Stimulated activated CD4-positive, alpha-beta T cell treated with anti-CD3 and anti-CD28 coated beads, Interleukin-2, amount 100 ng/mL, for 48 hours (primary cell): ENCODE measurements at regions not wholly inside any gene's neighbourhood (a gene's known extent, or its start where the extent isn't known, plus 50 kb on each side); places are given as distances from the start of the nearest gene placed in this dataset.
"Not testable (repeated sequence)": the region's sequence is repeated elsewhere in the genome, so short reads cannot be mapped to it uniquely, and the experiment has no call there.

Experiments used
- DNase-seq, 2 donors: peaks; one replicate each; pipeline ENCODE4 v3.0.0-alpha.2; 2020

- no peak for DNase-seq
These were observed 153.6 kb downstream of the MAGEB17 start for GRCh38 chrX:16320765-16321355.

- DNase-seq: no peak
These were observed 166.2 kb downstream of the MAGEB17 start for GRCh38 chrX:16333453-16333852.

DNA sequence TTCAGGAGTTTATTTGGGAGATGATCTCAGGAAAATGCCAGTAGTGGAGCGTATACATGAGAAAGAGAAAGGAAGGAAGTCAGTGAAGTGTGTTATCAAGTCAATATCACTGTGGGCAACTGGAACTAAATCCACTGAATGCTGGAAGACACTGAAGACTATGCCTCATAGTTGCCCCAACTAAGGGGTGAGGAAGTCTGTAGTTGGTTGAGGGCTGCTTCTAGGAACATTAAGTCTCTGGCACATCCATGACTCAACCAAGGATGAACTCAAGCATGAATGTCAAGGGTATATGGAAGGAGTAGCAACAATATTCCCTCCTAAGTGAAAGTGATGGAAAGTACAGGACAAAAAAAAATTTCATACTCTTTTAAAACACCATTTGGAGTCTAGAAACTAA lies 167.9 kb downstream of the MAGEB17 start:
- no peak for DNase-seq

GRCh38 chrX:16347968-16348670 lies 180.8 kb downstream of the MAGEB17 start:
- no peak for DNase-seq

- no peak for DNase-seq
These were observed 190.6 kb downstream of the MAGEB17 start for GRCh38 chrX:16357902-16358301.

DNA sequence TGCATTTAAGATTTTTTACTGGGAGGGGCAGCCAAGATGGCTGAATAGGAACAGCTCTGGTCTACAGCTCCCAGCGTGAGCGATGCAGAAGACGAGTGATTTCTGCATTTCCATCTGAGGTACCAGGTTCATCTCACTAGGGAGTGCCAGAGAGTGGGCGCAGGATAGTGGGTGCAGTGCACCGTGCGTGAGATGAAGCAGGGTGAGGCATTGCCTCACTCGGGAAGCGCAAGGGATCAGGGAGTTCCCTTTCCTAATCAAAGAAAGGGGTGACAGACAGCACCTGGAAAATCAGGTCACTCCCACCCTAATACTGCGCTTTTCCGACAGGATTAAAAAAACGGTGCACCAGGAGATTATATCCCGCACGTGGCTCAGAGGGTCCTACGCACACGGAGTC lies 192.8 kb downstream of the MAGEB17 start:
- not testable (repeated sequence) for DNase-seq

DNA sequence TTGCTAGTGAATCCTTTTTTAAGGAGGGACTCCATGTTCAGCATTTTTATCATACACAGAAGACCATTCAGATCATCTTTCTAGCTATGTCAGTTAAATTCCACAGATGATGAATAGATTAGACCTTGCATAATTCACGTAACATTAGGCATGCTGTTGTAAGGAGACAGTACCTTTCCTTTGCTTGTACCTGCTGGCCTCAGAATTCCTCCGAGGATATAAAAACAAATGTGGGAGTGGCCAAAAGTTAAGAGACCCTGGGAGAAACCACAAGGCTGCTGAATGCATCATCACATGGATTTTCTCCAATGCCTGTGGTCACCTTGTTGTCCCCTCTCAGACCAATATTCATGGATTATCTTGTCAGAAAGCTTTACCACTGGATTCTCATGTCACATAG lies 201.4 kb downstream of the MAGEB17 start:
- DNase-seq: no peak

- no peak for DNase-seq
These were observed 208.8 kb downstream of the MAGEB17 start for GRCh38 chrX:16376056-16376455.

DNA sequence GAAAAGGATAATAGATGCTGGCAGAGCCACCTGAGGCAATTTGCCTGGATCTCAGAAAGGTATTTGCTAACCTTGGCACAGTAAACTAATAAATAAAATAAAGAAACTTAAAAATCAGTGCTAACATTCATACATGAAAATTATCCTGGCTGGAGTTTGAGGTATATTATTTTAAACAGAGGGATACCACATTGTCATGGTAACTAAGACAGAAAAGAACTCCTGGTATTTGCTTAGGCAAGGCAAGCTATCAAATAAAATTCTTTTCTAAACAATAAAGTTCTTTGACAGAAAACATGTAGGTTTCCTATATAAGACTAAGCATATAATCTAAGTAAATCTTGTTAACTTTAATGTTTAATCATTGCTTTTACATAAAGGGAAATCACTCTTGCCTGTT lies 218.8 kb downstream of the MAGEB17 start:
- DNase-seq: no peak

DNA sequence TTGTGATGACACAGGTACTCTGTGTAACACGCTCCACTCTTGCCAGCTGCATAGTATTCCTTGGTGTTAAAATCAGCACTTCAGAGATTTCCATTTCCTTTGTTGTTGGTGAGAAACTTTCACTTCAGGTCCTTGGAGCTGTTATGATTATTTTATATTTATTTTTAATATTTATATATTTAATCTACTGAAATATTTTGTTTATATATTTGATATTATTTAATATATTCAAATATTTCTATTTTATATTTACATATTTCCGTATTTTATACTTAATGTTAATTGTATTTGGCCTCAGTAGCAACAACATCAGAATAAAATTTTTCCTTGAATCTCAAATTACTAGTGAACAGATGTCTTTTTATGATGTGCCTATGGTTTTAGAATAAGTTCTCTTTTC lies 225.3 kb downstream of the MAGEB17 start:
- no peak for DNase-seq

- DNase-seq: no peak
These were observed 227.0 kb downstream of the MAGEB17 start for GRCh38 chrX:16394290-16394689.

DNA sequence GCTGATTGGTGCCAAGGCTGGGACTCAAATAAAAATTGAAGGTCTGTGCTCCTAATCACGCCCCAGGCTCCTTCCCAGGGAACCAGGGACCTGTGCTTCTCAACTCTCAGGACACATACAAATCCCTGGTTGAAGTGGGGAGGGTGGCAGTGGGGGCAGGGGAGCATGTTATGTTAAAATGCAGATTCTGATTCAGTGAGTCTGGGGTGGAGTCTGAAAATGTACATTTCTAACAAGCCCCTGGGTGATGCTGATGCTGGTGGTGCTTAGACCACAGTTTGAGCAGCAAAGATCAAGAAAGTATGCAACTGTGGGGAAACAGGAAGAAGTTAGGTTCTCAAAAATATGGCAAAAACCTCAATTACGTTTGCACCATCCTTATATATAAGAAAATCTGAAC lies 236.5 kb downstream of the MAGEB17 start:
- no peak for DNase-seq

DNA sequence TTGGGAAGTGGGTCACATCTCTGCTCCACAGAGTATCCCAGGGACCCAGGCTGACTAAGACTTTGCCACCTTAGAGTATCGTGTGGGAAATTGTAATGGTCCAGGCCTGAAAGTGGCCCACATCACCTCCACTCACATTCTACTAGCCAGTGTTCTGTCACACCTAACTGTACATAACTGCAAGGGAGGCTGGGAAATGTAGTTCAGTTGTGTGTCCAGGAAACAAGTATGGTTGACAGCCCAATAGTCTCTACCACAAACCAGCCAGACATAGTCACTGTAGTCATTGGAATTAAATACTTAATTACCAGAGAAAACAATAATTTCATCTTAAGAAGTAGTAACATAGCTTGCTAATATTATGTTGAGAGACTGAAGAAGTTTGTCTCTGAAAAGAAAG lies 233.4 kb upstream of the S100G start:
- no peak for DNase-seq

DNA sequence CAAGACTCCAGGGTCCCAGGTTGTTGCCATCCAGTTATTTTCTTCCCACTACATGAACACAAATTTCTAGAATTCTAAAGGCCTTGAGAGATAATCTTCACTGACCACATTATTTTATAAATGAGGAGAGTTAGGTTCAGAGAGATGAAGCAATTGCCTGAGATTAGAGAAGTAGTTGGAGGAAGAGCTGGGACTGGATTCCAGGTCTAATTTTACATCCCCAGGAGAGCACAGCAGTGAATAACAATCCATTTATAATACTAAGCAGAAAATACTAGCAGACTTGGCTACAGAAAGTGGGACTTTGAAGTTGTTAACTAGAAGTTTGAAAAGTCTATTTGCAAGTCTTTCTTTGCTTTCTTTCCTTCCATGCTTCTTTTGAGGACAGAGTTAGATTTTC lies 231.3 kb upstream of the S100G start:
- no peak for DNase-seq

DNA sequence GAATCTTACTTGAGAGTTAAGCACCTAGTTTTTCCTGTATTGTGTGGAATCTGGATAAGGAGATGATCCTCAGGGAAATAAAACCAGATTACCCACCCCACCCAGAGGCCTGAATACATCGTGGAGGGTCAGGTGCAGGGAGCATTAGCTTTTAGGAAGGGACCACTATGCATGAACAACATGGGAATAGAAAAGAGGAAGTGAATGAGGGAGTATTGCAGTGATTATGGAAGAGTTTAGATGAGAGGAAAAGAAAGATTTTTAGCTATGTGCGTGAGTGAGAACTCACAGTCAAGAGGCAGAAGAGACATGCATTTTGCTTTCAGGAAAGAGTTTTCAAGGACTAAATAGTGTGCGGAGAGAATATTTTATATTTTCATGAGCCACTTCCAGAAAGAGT lies 222.3 kb upstream of the S100G start:
- DNase-seq: no peak

DNA sequence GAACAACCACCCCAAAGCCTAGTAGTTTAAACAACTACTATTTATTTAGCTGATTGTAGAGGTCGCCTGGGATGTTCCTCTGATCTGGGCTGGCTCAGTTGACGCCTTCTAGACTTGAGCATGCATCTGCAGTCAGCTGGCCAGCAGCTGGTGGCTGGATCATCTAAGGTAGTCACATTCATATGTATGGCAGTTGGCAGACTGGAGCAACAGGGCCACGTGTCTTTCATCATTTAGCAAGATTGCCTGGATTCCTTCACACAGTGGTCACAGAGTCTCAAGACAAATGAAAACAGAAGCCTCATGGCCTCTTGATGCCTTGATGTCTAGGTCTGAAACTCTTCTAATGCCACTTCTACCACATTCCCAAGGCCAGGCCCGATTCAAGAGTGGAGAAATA lies 220.6 kb upstream of the S100G start:
- no peak for DNase-seq

GRCh38 chrX:16431266-16431665 lies 218.7 kb upstream of the S100G start:
- DNase-seq: no peak

DNA sequence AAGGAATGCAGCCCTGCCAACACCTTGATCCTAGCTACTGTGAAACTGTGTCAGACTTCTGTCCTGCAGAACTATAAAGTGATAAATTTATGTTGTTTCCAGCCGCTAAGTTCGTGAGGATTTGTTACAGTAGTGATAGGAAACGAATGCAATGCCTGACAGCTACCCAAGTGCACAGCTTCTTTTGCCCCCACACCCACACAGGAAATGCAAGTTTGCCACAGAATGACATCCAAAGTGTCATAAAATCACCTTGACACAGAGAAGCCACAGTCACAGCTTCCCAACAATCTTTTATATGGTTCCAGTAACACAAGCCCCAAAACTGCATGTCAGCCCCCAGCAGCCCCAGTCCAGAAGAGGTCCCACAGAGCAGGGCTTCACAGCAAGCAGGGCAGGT lies 216.9 kb upstream of the S100G start:
- DNase-seq: no peak

GRCh38 chrX:16435399-16435986 lies 214.5 kb upstream of the S100G start:
- no peak for DNase-seq

DNA sequence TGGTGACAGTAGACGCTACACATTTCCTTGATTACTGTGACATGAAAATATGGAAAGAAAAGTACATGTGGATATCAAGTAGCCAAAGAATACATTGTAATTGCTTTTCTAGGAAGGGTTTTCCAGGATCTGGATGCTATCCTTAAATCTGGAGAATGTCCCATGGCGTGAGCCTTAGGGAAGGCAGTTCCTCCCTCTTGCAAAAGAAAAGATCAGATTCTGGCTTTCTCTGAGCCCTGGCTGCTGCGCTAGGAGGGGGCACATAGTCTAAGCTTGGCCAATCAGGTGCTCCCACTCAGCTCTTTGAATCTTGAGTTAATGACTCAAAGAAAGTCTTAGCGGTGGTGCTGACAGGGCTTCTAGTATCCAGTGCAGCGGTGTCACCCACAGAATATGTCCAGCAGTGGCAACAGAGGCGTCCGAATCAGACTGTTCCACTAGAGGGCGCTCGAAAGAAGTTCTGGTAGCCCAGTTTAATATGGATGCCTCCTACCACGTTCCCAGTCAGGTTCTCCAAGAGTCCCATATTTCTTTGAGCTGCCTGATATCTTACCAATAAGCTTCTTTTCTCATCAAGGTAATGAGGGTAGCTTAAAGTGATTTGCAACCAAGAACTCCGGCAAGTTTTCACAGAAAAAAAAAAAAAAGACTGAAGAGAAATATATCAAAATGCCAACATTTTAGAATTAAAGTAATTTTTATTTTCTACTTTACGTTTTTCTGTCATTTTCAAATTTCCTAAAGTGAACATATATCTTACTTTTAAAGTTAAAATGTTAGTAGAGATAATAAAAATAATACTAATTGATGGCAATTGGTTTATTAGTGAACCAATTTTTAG lies 213.4 kb upstream of the S100G start:
- DNase-seq: peak; percentile 51 to 74

- DNase-seq: no peak
These were observed 209.5 kb upstream of the S100G start for GRCh38 chrX:16440446-16440845.

DNA sequence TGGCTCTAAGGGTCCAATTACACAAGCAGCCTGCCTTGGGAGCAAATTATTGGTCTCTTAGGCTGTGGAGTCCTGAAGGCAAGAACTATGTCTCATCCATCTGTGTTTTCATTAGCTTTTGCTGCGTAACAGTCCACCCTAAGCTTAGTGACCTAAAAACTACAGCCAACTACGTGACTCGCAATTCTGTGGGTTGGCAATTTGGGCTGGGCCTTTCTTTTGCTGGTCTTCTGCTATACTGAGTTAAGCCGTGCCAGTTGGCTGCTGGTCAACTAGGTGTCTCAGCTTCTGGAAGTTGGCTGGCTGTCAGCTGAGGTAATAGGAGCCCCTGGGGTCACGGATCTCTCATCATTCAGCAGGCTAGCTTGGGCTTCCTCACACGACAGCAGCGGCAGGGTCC lies 205.6 kb upstream of the S100G start:
- DNase-seq: no peak

DNA sequence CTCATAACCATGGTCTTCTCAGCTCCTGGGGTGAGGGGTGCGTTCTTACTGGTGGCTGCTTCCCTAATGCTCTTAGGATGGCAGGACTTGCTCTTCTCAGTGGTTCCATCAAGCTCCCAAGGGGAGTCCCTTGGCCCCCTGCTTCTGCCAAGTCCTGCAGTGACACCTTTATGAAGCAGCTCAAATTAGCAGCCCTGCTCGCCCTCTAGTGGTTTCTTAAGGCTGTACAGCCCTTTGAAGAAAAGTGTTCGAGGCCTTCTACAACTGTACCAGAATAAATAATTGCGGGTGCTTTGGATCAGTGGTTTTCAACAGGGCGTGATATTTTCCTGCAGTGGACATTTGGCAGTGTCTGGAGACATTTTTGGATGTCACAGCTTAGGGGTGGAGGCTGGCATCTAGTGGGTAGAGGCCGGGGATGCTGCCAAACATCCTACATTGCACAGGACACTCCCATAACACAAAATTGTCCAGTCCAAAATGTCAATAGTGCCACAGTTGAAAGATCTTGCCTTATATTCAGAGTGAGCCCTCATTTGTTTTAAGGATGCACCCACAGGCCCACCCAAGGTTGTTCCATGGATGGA lies 204.7 kb upstream of the S100G start:
- DNase-seq: peak in 1 of 2 donors; percentile 29
